NCI-H2029 (cell line): ENCODE measurements at regions not wholly inside any gene's neighbourhood (a gene's known extent, or its start where the extent isn't known, plus 50 kb on each side); places are given as distances from the start of the nearest gene placed in this dataset.
"Not testable (repeated sequence)": the region's sequence is repeated elsewhere in the genome, so short reads cannot be mapped to it uniquely, and the experiment has no call there.

Experiments
- DNase-seq: peaks from one replicate; lab custom pipeline; 2025; lab: John Stamatoyannopoulos, UW

- no peak for DNase-seq
Observed at GRCh38 chr4:97386969-97387368, 756.3 kb downstream of the STPG2 start.

DNA sequence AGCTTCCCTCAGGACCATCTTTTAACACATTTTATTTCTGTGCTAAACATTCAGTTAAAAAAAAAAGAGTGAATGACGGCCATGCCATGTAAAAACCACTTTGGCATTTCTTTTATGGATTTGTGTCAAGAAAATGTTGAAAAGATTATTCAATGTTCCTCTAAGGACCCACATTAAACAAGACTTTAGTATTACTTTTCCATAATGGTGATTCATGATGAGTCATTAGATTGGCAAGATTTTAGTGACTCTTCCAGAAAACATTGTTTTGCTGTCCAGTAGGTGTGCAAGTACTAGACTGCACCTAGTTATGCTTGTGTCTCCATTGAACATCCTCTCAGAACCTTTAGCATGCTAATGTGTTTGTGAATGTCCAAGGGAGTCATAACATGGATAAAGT lies 748.6 kb downstream of the STPG2 start:
- no peak for DNase-seq

DNA sequence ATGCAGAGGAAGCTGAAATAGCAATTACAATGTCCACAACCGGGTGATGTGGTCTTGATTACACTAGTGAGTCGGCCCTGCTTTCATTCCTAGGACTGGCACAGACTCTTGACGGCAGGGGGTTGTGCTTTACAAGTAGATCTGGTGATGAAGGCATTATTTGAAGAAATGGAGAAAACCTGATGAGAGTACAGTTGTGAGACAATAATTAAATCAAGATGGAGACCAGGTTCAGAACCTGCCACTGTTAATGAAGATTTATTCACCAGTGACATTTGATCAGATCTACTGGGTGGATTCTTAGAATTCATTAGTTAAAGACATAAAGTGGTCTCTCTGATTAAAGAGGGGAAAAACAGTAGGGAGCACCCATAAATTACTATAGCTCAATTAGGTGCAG lies 747.2 kb downstream of the STPG2 start:
- no peak for DNase-seq

- no peak for DNase-seq
Observed at GRCh38 chr4:97396605-97397004, 746.7 kb downstream of the STPG2 start.

DNA sequence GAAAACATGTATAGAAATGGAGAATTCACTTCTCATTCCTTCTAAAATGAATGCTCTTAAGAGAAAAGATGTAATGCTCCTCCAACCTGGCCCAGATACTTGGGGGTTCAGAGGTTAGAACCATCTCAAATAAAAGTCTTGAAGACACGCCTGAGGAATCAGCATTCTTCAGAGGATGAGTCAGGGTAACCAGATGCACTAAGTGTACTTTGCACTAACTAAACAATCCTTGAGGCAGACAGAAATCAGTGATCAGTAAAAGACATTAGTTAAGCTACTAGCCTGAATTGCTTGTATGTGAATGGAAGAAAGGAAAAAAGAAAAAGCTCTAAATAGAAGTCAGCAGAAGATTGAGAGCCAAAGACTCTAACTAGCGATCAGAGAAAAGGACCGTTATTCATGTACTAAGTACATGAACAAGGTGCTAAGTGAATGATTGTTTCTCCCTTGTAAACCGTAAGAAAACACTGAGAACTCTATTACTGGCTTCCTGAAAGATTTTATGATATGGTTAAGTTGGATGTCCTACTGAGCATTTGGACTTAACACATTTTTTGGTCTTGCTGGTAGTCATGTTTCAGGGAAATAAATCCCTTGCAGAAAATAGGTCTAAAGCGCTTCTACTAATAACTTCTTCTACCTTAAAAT lies 738.3 kb downstream of the STPG2 start:
- DNase-seq: no peak

GRCh38 chr4:97411356-97411755 lies 731.9 kb downstream of the STPG2 start:
- no peak for DNase-seq

- DNase-seq: no peak
Observed at GRCh38 chr4:97412331-97412730, 730.9 kb downstream of the STPG2 start.

- no peak for DNase-seq
Observed at GRCh38 chr4:97414161-97414560, 729.1 kb downstream of the STPG2 start.

GRCh38 chr4:97432551-97432950 lies 710.7 kb downstream of the STPG2 start:
- DNase-seq: no peak

GRCh38 chr4:97437998-97438705 lies 705.1 kb downstream of the STPG2 start:
- DNase-seq: not testable (repeated sequence)

- no peak for DNase-seq
Observed at GRCh38 chr4:97453186-97453585, 690.1 kb downstream of the STPG2 start.

DNA sequence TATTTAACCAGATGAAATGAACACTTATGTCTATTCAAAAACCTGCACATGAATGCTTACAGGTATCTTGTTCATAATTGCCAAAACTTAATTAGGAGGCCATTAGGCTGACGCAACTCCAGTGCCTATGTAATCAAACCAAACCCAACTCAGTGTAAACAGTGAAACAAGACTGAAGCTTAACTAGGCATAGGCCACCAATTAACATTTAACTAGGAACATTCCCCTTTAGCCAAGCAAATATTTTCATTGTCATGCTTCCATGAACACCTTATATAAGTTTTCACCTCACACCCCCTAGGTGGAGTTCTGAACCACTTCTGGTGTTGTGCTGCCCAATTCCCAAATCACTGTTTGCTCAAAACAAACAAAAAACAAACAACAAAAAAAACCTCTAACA lies 686.0 kb downstream of the STPG2 start:
- DNase-seq: peak; percentile 65

DNA sequence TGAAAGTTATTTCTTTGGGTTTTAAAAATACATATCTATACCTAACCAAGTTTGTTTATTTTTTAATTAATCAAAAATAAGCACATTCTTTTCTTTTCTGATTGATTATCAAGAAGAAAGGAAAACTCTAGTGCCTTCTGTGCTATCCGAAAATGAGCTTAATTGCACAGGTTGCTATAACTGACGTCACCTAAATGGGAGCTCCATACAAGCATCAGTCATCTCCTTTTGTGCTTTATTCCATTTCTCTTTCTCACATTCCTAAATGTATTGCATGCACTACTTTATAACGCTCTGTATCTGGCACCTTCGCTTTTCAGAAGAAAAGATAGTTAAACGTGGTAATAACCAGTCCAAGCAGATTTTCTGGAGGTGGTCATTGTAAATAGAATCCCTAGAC lies 675.0 kb downstream of the STPG2 start:
- DNase-seq: no peak

GRCh38 chr4:97475621-97476020 lies 667.7 kb downstream of the STPG2 start:
- no peak for DNase-seq

GRCh38 chr4:97477974-97478373 lies 665.3 kb downstream of the STPG2 start:
- no peak for DNase-seq

- no peak for DNase-seq
Observed at GRCh38 chr4:97479388-97479787, 663.9 kb downstream of the STPG2 start.

DNA sequence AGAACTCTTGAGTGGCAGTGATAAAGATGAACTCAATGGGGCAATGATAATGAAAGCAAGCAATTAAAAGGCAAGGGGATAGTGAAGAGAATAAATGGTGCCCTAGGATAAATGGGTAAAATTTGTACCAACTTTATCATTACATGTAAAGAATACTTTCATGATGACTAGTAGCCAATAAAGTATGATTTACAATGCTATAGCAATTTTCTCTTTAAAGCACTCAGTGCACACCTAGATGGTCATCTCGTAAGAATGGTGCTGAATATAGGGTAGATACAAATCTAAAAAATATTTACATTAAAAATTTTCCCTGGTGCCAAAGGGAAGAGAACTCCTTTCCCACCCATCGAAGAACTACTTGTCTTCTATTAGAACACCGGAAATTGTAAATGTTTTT lies 651.4 kb downstream of the STPG2 start:
- no peak for DNase-seq

DNA sequence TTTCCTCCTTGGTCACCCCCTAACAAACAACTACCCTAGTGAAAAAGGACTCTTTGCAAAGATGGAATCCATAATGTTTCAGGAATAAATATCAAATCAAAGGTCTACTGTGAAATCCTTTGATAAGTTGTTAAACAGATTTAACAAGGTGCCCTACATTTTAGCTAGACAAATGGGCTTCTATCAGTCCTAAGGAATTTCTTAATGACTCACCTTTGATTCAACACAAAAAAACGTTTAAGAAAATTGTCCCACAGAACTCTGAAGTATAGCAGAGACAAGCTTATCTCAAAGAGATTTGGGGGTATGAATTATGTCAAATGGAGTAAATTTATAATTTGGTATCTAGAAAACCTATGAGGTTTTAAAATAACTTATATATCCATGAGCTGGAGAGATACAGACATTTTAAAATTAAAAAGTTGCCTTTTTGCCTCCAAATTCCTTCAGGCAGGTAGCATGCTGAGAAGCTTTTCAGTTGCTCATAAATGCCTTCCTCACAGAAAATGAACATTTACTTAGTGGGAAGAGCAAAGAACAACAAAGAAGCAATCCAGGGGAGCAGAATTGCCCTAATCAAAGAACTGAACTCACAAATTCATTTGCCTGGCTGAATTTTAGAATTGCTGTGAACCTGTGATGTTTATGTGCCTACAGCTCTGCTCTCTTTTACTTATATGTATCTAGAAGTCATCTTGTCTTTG lies 649.3 kb downstream of the STPG2 start:
- DNase-seq: no peak

GRCh38 chr4:97496298-97496873 lies 646.9 kb downstream of the STPG2 start:
- DNase-seq: no peak

DNA sequence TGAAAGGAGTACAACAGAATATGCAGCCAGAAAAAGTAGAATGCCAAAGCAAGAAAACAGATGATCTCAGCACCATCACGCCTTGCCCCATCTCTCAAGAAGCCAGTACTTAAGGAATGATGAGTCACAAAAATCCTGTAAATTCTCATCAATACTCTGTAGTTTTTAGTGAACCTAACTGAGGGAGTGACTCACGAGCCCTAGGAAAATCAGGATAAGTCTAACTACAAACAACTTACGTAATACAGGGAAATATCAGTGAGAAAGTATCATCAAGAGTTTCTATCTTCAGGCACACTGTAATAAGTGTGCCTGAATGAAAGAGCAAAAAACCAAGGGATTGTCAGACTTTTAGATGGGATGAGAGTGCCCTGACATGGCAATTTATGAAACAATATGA lies 644.4 kb downstream of the STPG2 start:
- no peak for DNase-seq

DNA sequence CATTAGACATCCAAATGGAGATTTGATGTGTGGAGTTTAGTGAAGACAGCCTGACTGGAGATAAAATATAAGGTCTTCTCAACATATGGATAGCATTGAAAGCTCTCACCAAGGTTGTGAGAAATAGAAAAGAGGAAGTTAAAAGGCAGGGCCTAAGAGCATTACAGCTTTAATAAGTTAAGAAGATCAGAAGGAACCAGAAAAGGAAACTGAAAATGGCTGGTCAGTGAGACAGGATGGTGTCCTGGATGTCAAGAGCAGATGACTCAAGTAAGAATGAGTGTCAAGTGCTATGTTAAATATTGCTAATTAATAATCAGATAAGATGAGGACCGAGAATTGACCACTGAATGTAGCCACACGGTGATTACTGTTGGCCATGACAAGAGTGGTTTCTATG lies 642.9 kb downstream of the STPG2 start:
- DNase-seq: no peak

GRCh38 chr4:97504713-97505112 lies 638.6 kb downstream of the STPG2 start:
- no peak for DNase-seq
